K562 (cell line): ENCODE measurements at regions not wholly inside any gene's neighbourhood (a gene's known extent, or its start where the extent isn't known, plus 50 kb on each side); places are given as distances from the start of the nearest gene placed in this dataset.

ENCODE experiments used
- CAMTA2 ChIP-seq: fragments of 250-450 bp; sonication (Bioruptor Pico); conservative IDR thresholded peaks from 2 replicates; pipeline ENCODE4 v1.5.1; 2022
- KAT8 ChIP-seq: fragments of 450-650 bp; IDR thresholded peaks from 2 replicates; pipeline ENCODE4 v1.6.1; 2016; ENCODE audit warnings: low read depth, mild to moderate bottlenecking
- KDM1A ChIP-seq, 2 experiments: fragments of 450-650 bp; IDR thresholded peaks; 2 replicates each; pipeline ENCODE4 v1.6.1; 2016; ENCODE audit warnings: mild to moderate bottlenecking in 2 of 2
- POLR2AphosphoS5 ChIP-seq: IDR thresholded peaks from 2 replicates; pipeline ENCODE4 v1.6.1; 2011; ENCODE audit warnings: mild to moderate bottlenecking, low read depth, low read length, moderate library complexity; ENCODE audit not compliant: control insufficient read depth, insufficient read depth
- RB1 ChIP-seq: fragments of 450-650 bp; IDR thresholded peaks from 2 replicates; pipeline ENCODE4 v1.6.1; 2017; ENCODE audit warnings: low read depth, mild to moderate bottlenecking

- TF ChIP-seq POLR2AphosphoS5 (no peak), RB1 (no peak), KDM1A (IDR thresholded peaks at IDR 0.05) (no peak), CAMTA2 (CRISPR knock-in tag) (no peak), KAT8 (no peak)
Measured at GRCh38 chr12:13582421-13582820, 385.9 kb downstream of the EMP1 start.
